Upper lobe of left lung (tissue), 4 donors: ENCODE measurements at regions not wholly inside any gene's neighbourhood (a gene's known extent, or its start where the extent isn't known, plus 50 kb on each side); places are given as distances from the start of the nearest gene placed in this dataset.

Source experiments
- CTCF ChIP-seq, 6 experiments: fragments of 450-650 bp in 4 of 6; fragments of 200-600 bp in 2 of 6; sonication (generic) in 2 of 6; IDR thresholded peaks; one replicate each; pipeline ENCODE4 v1.5.1; 2016 to 2019; ENCODE audit warnings: antibody characterized with exemption in 6 of 6
- POLR2A ChIP-seq, 4 donors: fragments of 450-650 bp; IDR thresholded peaks; one replicate each; pipeline ENCODE4 v1.5.1; 2016 to 2017; ENCODE audit warnings: antibody characterized with exemption in 4 of 4, mild to moderate bottlenecking in 2 of 4
- POLR2AphosphoS5 ChIP-seq, 2 donors: sonication (generic); formaldehyde crosslinking; IDR thresholded peaks; one replicate each; pipeline ENCODE4 v1.5.1; 2017; ENCODE audit warnings: antibody characterized with exemption in 2 of 2

- TF ChIP-seq POLR2AphosphoS5 (IDR thresholded peaks at IDR 0.05) (no peak), POLR2A (IDR thresholded peaks at IDR 0.05) (no peak), CTCF (IDR thresholded peaks at IDR 0.05) (no peak)
Observed at GRCh38 chr5:117054911-117055310, 480.3 kb upstream of the SEMA6A start.
